ENCODE measurements at regions not wholly inside any gene's neighbourhood (a gene's known extent, or its start where the extent isn't known, plus 50 kb on each side); places are given as distances from the start of the nearest gene placed in this dataset.

DNA sequence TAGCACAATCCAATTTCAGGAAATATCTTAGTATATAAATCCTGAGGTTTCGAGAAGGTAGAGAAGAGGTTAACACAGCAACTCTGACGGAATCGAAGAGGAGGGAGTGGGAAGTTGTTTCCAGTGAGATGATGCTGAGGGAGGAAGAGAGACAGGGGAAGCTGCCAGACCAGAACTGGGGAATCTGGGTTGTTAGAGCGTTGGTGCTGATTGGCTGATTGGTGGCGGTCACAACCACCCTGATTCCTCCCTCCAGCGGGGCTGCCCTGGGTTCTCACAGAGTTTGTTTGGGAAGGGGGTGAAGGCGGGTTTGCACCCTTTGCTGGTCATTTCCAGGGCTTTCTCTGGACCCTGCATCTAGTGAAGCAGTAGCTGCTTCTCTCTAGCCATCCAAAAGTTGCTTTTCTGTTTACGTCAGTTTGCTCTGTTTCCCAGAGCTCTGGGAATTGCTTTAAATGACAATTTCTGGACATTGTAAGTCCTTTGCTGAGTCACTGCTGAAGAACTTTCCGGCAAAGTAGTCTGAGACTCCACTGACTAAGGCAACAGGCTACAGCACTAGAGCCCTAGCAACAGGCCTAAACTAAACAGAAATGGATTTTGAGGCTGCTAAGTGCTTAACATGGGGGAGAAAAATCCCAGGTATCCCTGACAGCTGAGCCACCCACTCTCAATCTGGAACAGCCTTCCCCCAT is 90.1 kb downstream of the TENT5C start:
- intact Hi-C loops (cut with DNase I) = no loop called here

DNA sequence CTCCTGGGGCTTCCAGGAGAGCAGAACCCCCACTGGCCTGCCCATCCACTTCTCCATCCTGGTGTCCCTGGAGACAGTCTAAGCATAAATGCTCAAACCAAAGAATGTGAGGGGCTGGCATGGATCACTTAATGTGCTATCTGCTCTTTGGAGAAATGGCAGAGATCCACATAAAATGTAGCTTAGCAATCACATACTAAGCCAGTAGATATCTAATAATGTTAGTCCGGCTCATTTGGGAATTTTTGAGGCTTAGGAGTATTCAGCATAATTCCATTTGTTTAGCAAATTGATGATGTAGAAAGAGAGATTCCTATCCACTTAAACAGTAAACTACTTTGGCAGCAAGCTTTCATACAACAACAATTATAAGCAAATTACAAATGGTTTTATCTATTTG is 90.7 kb downstream of the TENT5C start:
- H3K27ac ChIP-seq (replicated peaks in 1 of 4) = peak overlapping the region; percentile 72 to 82 (median 80)
- H3K36me3 ChIP-seq = no peaks in the 10 kb centered on the region
- intact Hi-C loops (cut with DNase I) = no loop called here
- DNase-seq (ENCODE audit: extremely low spot score) = no peak
- no peaks in the 10 kb centered on the region for H3K9me3 ChIP-seq
- TF ChIP-seq CTCF (IDR thresholded peaks at IDR 0.05) = no peak
- no peak for TF ChIP-seq POLR2A (IDR thresholded peaks at IDR 0.05; ENCODE audit: low read depth)
- TF ChIP-seq POLR2AphosphoS5 (IDR thresholded peaks at IDR 0.05) = no peak
- TF ChIP-seq EP300 (IDR thresholded peaks at IDR 0.05) = no peak
- no peak overlapping the region for H3K4me3 ChIP-seq
- no peaks in the 10 kb centered on the region for H3K27me3 ChIP-seq
- H3K4me1 ChIP-seq = peaks cover 7 to 35% (median 29%) of the 10 kb centered on the region in 4 donors
- 63% methylated on average over 1 of the region's 1 CpG for WGBS

More for the DNA sequence above, 90.1 kb downstream of the TENT5C start:
- Histone ChIP-seq H3K27me3 (no peaks in the 10 kb centered on the region), H3K4me1 (peaks cover 7 to 35% (median 29%) of the 10 kb centered on the region in 4 donors), H3K9me3 (no peaks in the 10 kb centered on the region), H3K4me3 (peak overlapping the region in 3 of 4 donors; percentile 35 to 39 (median 35)), H3K27ac (replicated peaks in 1 of 4) (peak overlapping the region; percentile 72 to 82 (median 80)), H3K36me3 (no peaks in the 10 kb centered on the region)
- WGBS = 27% methylated on average over 9 of the region's 9 CpGs
- DNase-seq (ENCODE audit: extremely low spot score) = peak; percentile 82
- peak; percentile 32 to 60 for TF ChIP-seq POLR2AphosphoS5 (IDR thresholded peaks at IDR 0.05)
- TF ChIP-seq EP300 (IDR thresholded peaks at IDR 0.05) = no peak

DNA sequence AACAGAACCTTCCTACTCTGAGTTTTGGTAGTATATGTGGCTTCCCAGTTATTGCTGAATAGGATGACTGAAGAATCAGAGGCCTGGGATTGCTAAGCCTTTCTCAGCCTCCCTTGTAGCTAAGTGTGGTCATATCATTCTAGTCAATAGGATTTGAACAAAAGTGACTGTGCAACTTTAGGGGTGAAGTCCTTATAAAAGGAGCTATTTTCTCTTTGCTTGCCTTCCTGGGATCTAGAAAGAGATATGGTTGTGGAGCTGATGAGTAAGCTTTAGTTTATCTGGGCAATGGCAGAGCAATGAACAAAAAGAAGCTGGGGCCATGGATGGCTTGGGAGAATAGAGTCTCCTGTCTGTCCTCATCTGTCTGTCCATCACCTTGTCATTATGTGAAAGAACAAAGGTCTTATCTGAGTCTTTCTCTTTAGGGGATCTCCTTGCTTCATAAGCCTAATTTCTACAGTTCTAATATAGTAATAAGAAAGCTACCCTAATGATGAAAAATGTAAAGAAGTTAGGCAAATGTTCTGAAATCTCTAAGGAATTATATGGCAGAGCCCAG is 91.5 kb downstream of the TENT5C start:
- peak; percentile 7 for DNase-seq (ENCODE audit: extremely low spot score)
- peak overlapping the region in 3 of 4 donors; percentile 78 to 82 (median 81) for H3K27ac ChIP-seq (replicated peaks in 1 of 4)
- H3K27me3 ChIP-seq = no peaks in the 10 kb centered on the region
- TF ChIP-seq CTCF (IDR thresholded peaks at IDR 0.05) = no peak
- no peak for TF ChIP-seq POLR2AphosphoS5 (IDR thresholded peaks at IDR 0.05)
- TF ChIP-seq POLR2A (IDR thresholded peaks at IDR 0.05; ENCODE audit: low read depth) = no peak
- no peak for TF ChIP-seq EP300 (IDR thresholded peaks at IDR 0.05)
- no peak overlapping the region for H3K4me3 ChIP-seq
- peaks cover 7 to 35% (median 29%) of the 10 kb centered on the region in 4 donors for H3K4me1 ChIP-seq
- intact Hi-C loops (cut with DNase I) = no loop called here
- H3K36me3 ChIP-seq = no peaks in the 10 kb centered on the region
- no peaks in the 10 kb centered on the region for H3K9me3 ChIP-seq

GRCh38 chr1:117698398-117699160 is 92.7 kb downstream of the TENT5C start:
- H3K27ac ChIP-seq (replicated peaks in 1 of 4) = peak overlapping the region in 1 of 4 donors; percentile 9
- H3K36me3 ChIP-seq = no peaks in the 10 kb centered on the region
- TF ChIP-seq CTCF (IDR thresholded peaks at IDR 0.05) = no peak
- no peak for TF ChIP-seq POLR2A (IDR thresholded peaks at IDR 0.05; ENCODE audit: low read depth)
- no peak for TF ChIP-seq POLR2AphosphoS5 (IDR thresholded peaks at IDR 0.05)
- no peak for TF ChIP-seq EP300 (IDR thresholded peaks at IDR 0.05)
- no peak overlapping the region for H3K4me3 ChIP-seq
- intact Hi-C loops (cut with DNase I) = no loop called here
- no peaks in the 10 kb centered on the region for H3K27me3 ChIP-seq
- peak; percentile 86 for DNase-seq (ENCODE audit: extremely low spot score)
- H3K9me3 ChIP-seq = no peaks in the 10 kb centered on the region
- peaks cover 7 to 35% (median 29%) of the 10 kb centered on the region in 4 donors for H3K4me1 ChIP-seq
- 42% methylated on average over 5 of the region's 5 CpGs for WGBS

DNA sequence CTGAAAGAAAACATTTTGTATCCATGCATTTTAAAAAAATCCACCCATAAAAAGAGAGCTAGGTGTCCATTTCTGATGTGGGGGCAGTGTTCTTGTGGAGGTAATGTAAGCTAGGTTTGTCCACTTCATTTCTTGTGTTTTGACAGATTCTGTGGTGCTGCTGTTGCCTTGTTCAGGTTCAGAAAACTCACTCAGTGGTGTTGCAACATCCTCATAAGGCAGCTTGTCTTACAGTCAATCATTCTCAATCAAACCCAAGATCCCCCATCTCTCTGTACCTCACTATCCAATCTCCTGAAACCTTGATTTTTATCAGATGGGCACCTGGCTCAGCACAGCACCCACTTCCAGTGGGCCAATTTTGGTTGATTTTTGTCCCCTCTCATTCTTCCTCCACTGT is 94.1 kb downstream of the TENT5C start:
- no peak for DNase-seq (ENCODE audit: extremely low spot score)
- no peaks in the 10 kb centered on the region for H3K36me3 ChIP-seq
- H3K27me3 ChIP-seq = no peaks in the 10 kb centered on the region
- H3K9me3 ChIP-seq = no peaks in the 10 kb centered on the region
- H3K4me1 ChIP-seq = peaks cover 7 to 30% (median 25%) of the 10 kb centered on the region in 4 donors
- no peak overlapping the region for H3K4me3 ChIP-seq
- no peak for TF ChIP-seq POLR2AphosphoS5 (IDR thresholded peaks at IDR 0.05)
- no peak for TF ChIP-seq EP300 (IDR thresholded peaks at IDR 0.05)
- no peak for TF ChIP-seq POLR2A (IDR thresholded peaks at IDR 0.05; ENCODE audit: low read depth)
- TF ChIP-seq CTCF (IDR thresholded peaks at IDR 0.05) = no peak
- no peak overlapping the region for H3K27ac ChIP-seq (replicated peaks in 1 of 4)
- intact Hi-C loops (cut with DNase I) = no loop called here

Measured in esophagus muscularis mucosa (tissue), 4 donors.